IMR-90 (cell line): ENCODE measurements at regions not wholly inside any gene's neighbourhood (a gene's known extent, or its start where the extent isn't known, plus 50 kb on each side); places are given as distances from the start of the nearest gene placed in this dataset.

ENCODE experiments used
- ATAC-seq: fragments of 200-7000 bp; cut with Tn5 transposase; 2 replicates; pipeline ENCODE4 v1.9.1; 2020; ENCODE audit warnings: low read depth, mild to moderate bottlenecking, moderate library complexity
- BruUV-seq: library from RNA; stranded (reverse); fragments of 400-500 nt; replicated peaks from 2 replicates; lab custom pipeline; 2021; lab: Mats Ljungman, UMichigan
- CTCF ChIA-PET: fragments of 300-600 bp; formaldehyde crosslinking; extraction: SDS; loops from one replicate; lab custom pipeline; 2021; ENCODE audit warnings: antibody characterized with exemption; lab: Yijun Ruan, JAX
- POLR2A ChIA-PET: fragments of 300-600 bp; sonication (Branson Sonifier 250); formaldehyde crosslinking; loops from one replicate; lab custom pipeline; 2022; ENCODE audit warnings: antibody characterized with exemption; ENCODE audit not compliant: unreplicated experiment; lab: Charles Lee
- DNase-seq: peaks from one replicate; pipeline ENCODE4 v3.0.0; 2013
- H2AFZ ChIP-seq: replicated peaks from 2 replicates; pipeline ENCODE3; 2013; ENCODE audit warnings: low read length, mild to moderate bottlenecking; ENCODE audit not compliant: poor library complexity
- H2AK5ac ChIP-seq: 2 replicates; pipeline ENCODE4 v1.6.1; 2013; ENCODE audit warnings: low read depth, low read length, inconsistent platforms
- H2AK9ac ChIP-seq: replicated peaks from 2 replicates; pipeline ENCODE3; 2013; ENCODE audit warnings: mild to moderate bottlenecking, low read depth, low read length, moderate library complexity; ENCODE audit not compliant: poor library complexity
- H2BK120ac ChIP-seq: 2 replicates; pipeline ENCODE4 v1.6.1; 2013; ENCODE audit warnings: low read depth, low read length, inconsistent platforms
- H2BK15ac ChIP-seq: 3 replicates; pipeline ENCODE4 v1.6.1; 2013; ENCODE audit warnings: low read depth, low read length, inconsistent platforms
- H2BK20ac ChIP-seq: 2 replicates; pipeline ENCODE4 v1.6.1; 2013; ENCODE audit warnings: low read depth, mild to moderate bottlenecking, inconsistent platforms, low read length, moderate library complexity
- H2BK5ac ChIP-seq: 2 replicates; pipeline ENCODE4 v1.6.1; 2013; ENCODE audit warnings: mild to moderate bottlenecking, low read depth, low read length, inconsistent platforms; ENCODE audit not compliant: poor library complexity, severe bottlenecking
- H3K14ac ChIP-seq: replicated peaks from 2 replicates; pipeline ENCODE4 v1.6.1; 2013; ENCODE audit warnings: low read depth, low read length, inconsistent platforms
- H3K18ac ChIP-seq: 2 replicates; pipeline ENCODE4 v1.6.1; 2013; ENCODE audit warnings: low read depth, low read length, control low read depth
- H3K23ac ChIP-seq: 2 replicates; pipeline ENCODE4 v1.6.1; 2013; ENCODE audit warnings: low read depth, low read length, inconsistent platforms
- H3K27ac ChIP-seq: 2 replicates; pipeline ENCODE4 v1.5.1; 2013; ENCODE audit warnings: mild to moderate bottlenecking, control low read depth, low read length; ENCODE audit not compliant: insufficient read depth
- H3K27me3 ChIP-seq: 2 replicates; pipeline ENCODE4 v1.6.1; 2013; ENCODE audit warnings: low read length; ENCODE audit not compliant: control insufficient read depth, insufficient read depth
- H3K36me3 ChIP-seq: 2 replicates; pipeline ENCODE4 v1.6.1; 2013; ENCODE audit warnings: low read length, mixed read lengths; ENCODE audit not compliant: control insufficient read depth, insufficient read depth
- H3K4ac ChIP-seq: 2 replicates; pipeline ENCODE4 v1.6.1; 2013; ENCODE audit warnings: low read depth, low read length, inconsistent platforms
- H3K4me1 ChIP-seq: 2 replicates; pipeline ENCODE4 v1.6.1; 2013; ENCODE audit warnings: low read length, mixed read lengths; ENCODE audit not compliant: control insufficient read depth, insufficient read depth
- H3K4me2 ChIP-seq: 2 replicates; pipeline ENCODE4 v1.6.1; 2013; ENCODE audit warnings: low read depth, mild to moderate bottlenecking, control low read depth, low read length, moderate library complexity
- H3K4me3 ChIP-seq: 2 replicates; pipeline ENCODE4 v1.5.1; 2013; ENCODE audit warnings: low read depth, mild to moderate bottlenecking, control low read depth, low read length, moderate library complexity; ENCODE audit not compliant: insufficient read depth
- H3K56ac ChIP-seq: 2 replicates; pipeline ENCODE4 v1.6.1; 2013; ENCODE audit warnings: low read length, inconsistent platforms; ENCODE audit not compliant: insufficient read depth; ENCODE audit errors: extremely low read depth
- H3K79me1 ChIP-seq, 2 experiments: 2 replicates each; pipeline ENCODE4 v1.6.1; 2013; ENCODE audit warnings: low read length in 2 of 2, inconsistent platforms in 1 of 2, low read depth in 1 of 2
- H3K9ac ChIP-seq: 2 replicates; pipeline ENCODE4 v1.6.1; 2013; ENCODE audit warnings: low read depth, low read length, control low read depth
- H3K9me1 ChIP-seq: 2 replicates; pipeline ENCODE4 v1.6.1; 2013; ENCODE audit warnings: low read length, inconsistent platforms; ENCODE audit not compliant: insufficient read depth
- H3K9me3 ChIP-seq: 2 replicates; pipeline ENCODE4 v1.6.1; 2013; ENCODE audit warnings: low read length; ENCODE audit not compliant: control insufficient read depth, insufficient read depth
- H4K20me1 ChIP-seq: 2 replicates; pipeline ENCODE4 v1.6.1; 2013; ENCODE audit warnings: low read length, inconsistent platforms; ENCODE audit not compliant: insufficient read depth
- H4K5ac ChIP-seq: 2 replicates; pipeline ENCODE4 v1.6.1; 2013; ENCODE audit warnings: mild to moderate bottlenecking, low read depth, low read length, control low read depth
- H4K8ac ChIP-seq, 2 experiments: 2 replicates each; pipeline ENCODE4 v1.6.1; 2013; ENCODE audit warnings: low read depth in 2 of 2, low read length in 2 of 2, control low read depth in 1 of 2, inconsistent platforms in 1 of 2
- H4K91ac ChIP-seq: 2 replicates; pipeline ENCODE4 v1.6.1; 2013; ENCODE audit warnings: low read depth, low read length, inconsistent platforms; ENCODE audit not compliant: insufficient read depth
- BHLHE40 ChIP-seq: fragments of 150-350 bp; IDR thresholded peaks from 2 replicates; pipeline ENCODE4 v1.6.1; 2016; ENCODE audit warnings: mild to moderate bottlenecking, low read depth, low read length
- CEBPB ChIP-seq: IDR thresholded peaks from 2 replicates; pipeline ENCODE4 v1.6.1; 2012; ENCODE audit warnings: low read depth, low read length, improper control_type of control experiment
- CHD1 ChIP-seq: IDR thresholded peaks from 2 replicates; pipeline ENCODE4 v1.6.1; 2012; ENCODE audit warnings: low read depth, low read length, improper control_type of control experiment
- ELK1 ChIP-seq: fragments of 150-350 bp; IDR thresholded peaks from 2 replicates; pipeline ENCODE4 v1.6.1; 2016; ENCODE audit warnings: low read depth, mild to moderate bottlenecking, low read length, moderate library complexity, borderline replicate concordance
- MAFK ChIP-seq: IDR thresholded peaks from 2 replicates; pipeline ENCODE4 v1.6.1; 2012; ENCODE audit warnings: low read depth, low read length, improper control_type of control experiment
- MAZ ChIP-seq: IDR thresholded peaks from 2 replicates; pipeline ENCODE4 v1.6.1; 2012; ENCODE audit warnings: low read depth, mild to moderate bottlenecking, low read length, improper control_type of control experiment, moderate library complexity, borderline replicate concordance
- MXI1 ChIP-seq: IDR thresholded peaks from 2 replicates; pipeline ENCODE4 v1.6.1; 2012; ENCODE audit warnings: low read depth, mild to moderate bottlenecking, low read length, moderate library complexity, borderline replicate concordance
- NFE2L2 ChIP-seq: fragments of 150-350 bp; IDR thresholded peaks from 2 replicates; pipeline ENCODE4 v1.6.1; 2016; ENCODE audit warnings: low read depth, mild to moderate bottlenecking, low read length
- POLR2A ChIP-seq: IDR thresholded peaks from 2 replicates; pipeline ENCODE4 v1.6.1; 2012; ENCODE audit warnings: mild to moderate bottlenecking, low read depth, low read length
- RAD21 ChIP-seq: IDR thresholded peaks from 2 replicates; pipeline ENCODE4 v1.6.1; 2012; ENCODE audit warnings: low read length, improper control_type of control experiment
- RCOR1 ChIP-seq: IDR thresholded peaks from 2 replicates; pipeline ENCODE4 v1.6.1; 2012; ENCODE audit warnings: mild to moderate bottlenecking, low read length, improper control_type of control experiment; ENCODE audit not compliant: insufficient replicate concordance
- RFX5 ChIP-seq: IDR thresholded peaks from 2 replicates; pipeline ENCODE4 v1.8.0; 2012; ENCODE audit warnings: low read depth, mild to moderate bottlenecking, low read length, moderate library complexity
- SMC3 ChIP-seq: fragments of 150-350 bp; IDR thresholded peaks from 2 replicates; pipeline ENCODE4 v1.6.1; 2016; ENCODE audit warnings: low read depth, mild to moderate bottlenecking, antibody characterized with exemption, low read length, moderate library complexity
- WGBS, 2 experiments: methylation state at CpG; one replicate each; pipeline versions ENCODE4 v1.1.5 to v1.1.7; 2013; ENCODE audit warnings: missing lambda C conversion rate in 2 of 2; ENCODE audit not compliant: insufficient read length in 1 of 2; ENCODE audit errors: extremely low coverage in 2 of 2; 5-methylcytosine and 5-hydroxymethylcytosine counted together
- dilution Hi-C: fragments of 300-500 bp; cut with HindIII; formaldehyde crosslinking; loops from one replicate; pipeline ENCODE4 v1.14.3; 2018; ENCODE audit warnings: low sequenced_read_pairs; ENCODE audit not compliant: unreplicated experiment
- in situ Hi-C: fragments of 300-500 bp; cut with MboI; formaldehyde crosslinking; loops from 3 replicates; pipeline ENCODE4 v1.14.3; 2019; ENCODE audit warnings: low sequenced_read_pairs, inconsistent platforms, mixed read lengths
- intact Hi-C: fragments of 100-400 bp; cut with micrococcal nuclease; formaldehyde crosslinking; loops from 2 replicates; pipeline ENCODE4 v1.10.0; 2022
- TF ChIP-seq, protein P1 (sequence below): conservative IDR thresholded peaks from 2 replicates; pipeline ENCODE4 v1.5.1; 2012; ENCODE audit warnings: mild to moderate bottlenecking, low read depth, low read length, improper control_type of control experiment
- TF ChIP-seq, protein P2 (sequence below): fragments of 150-350 bp; IDR thresholded peaks from 2 replicates; pipeline ENCODE4 v1.6.1; 2017; ENCODE audit warnings: mild to moderate bottlenecking, antibody characterized with exemption, low read length, low read depth

- H3K9me3 ChIP-seq, result peaks cover 2% of the 10 kb centered on the region; the same call in 1 of the 2 replicates
- no peaks in the 10 kb centered on the region for H4K20me1 ChIP-seq
- no peaks in the 10 kb centered on the region for H3K79me1 ChIP-seq
- no peaks in the 10 kb centered on the region for H3K4me1 ChIP-seq
- no peaks in the 10 kb centered on the region for H3K27me3 ChIP-seq
- no TSS peak for BruUV-seq
- no peak overlapping the region for H2BK120ac ChIP-seq
- no peak overlapping the region for H3K4me2 ChIP-seq
- in situ Hi-C loops (no loop called here), intact Hi-C loops (no loop called here), dilution Hi-C loops (no loop called here)
- H3K14ac ChIP-seq, result no peak overlapping the region
- no CpG with 5 or more reads among the region's 2 CpGs for WGBS, 2 experiments
- H3K4me3 ChIP-seq, result no peak overlapping the region
- H3K27ac ChIP-seq, result no peak overlapping the region
- H3K9me1 ChIP-seq, result no peaks in the 10 kb centered on the region
- ChIA-PET CTCF (no interaction called here), POLR2A (no interaction called here)
- no peak overlapping the region for H3K18ac ChIP-seq
- no peak overlapping the region for H2AK5ac ChIP-seq
- no peak overlapping the region for H2BK15ac ChIP-seq
- no peak overlapping the region for H3K23ac ChIP-seq
- H3K9ac ChIP-seq, result no peak overlapping the region
- ATAC-seq, result no peak
- H4K8ac ChIP-seq, result no peak overlapping the region
- H2BK5ac ChIP-seq, result no peak overlapping the region
- H3K36me3 ChIP-seq, result no peaks in the 10 kb centered on the region
- H3K56ac ChIP-seq, result no peak overlapping the region
- H2AFZ ChIP-seq, result no peak overlapping the region
- no peak overlapping the region for H4K91ac ChIP-seq
- no peak overlapping the region for H2AK9ac ChIP-seq
- DNase-seq, result no peak
- H2BK20ac ChIP-seq, result no peak overlapping the region
- H4K5ac ChIP-seq, result no peak overlapping the region
- no peak overlapping the region for H3K4ac ChIP-seq
- TF ChIP-seq RFX5 (no peak), SMC3 (no peak), BHLHE40 (no peak), POLR2A (no peak), ELK1 (no peak), MAFK (no peak), CHD1 (no peak), MXI1 (no peak), MAZ (no peak), RCOR1 (no peak), NFE2L2 (no peak), RAD21 (no peak), CEBPB (no peak)
- TF ChIP-seq, protein P1, sequence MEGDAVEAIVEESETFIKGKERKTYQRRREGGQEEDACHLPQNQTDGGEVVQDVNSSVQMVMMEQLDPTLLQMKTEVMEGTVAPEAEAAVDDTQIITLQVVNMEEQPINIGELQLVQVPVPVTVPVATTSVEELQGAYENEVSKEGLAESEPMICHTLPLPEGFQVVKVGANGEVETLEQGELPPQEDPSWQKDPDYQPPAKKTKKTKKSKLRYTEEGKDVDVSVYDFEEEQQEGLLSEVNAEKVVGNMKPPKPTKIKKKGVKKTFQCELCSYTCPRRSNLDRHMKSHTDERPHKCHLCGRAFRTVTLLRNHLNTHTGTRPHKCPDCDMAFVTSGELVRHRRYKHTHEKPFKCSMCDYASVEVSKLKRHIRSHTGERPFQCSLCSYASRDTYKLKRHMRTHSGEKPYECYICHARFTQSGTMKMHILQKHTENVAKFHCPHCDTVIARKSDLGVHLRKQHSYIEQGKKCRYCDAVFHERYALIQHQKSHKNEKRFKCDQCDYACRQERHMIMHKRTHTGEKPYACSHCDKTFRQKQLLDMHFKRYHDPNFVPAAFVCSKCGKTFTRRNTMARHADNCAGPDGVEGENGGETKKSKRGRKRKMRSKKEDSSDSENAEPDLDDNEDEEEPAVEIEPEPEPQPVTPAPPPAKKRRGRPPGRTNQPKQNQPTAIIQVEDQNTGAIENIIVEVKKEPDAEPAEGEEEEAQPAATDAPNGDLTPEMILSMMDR, result no peak
- TF ChIP-seq, protein P2, sequence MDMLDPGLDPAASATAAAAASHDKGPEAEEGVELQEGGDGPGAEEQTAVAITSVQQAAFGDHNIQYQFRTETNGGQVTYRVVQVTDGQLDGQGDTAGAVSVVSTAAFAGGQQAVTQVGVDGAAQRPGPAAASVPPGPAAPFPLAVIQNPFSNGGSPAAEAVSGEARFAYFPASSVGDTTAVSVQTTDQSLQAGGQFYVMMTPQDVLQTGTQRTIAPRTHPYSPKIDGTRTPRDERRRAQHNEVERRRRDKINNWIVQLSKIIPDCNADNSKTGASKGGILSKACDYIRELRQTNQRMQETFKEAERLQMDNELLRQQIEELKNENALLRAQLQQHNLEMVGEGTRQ, result no peak
Observed at GRCh38 chr5:152601806-152602732, 197.0 kb upstream of the NMUR2 start.
